GM23248 (cell line): ENCODE measurements at regions not wholly inside any gene's neighbourhood (a gene's known extent, or its start where the extent isn't known, plus 50 kb on each side); places are given as distances from the start of the nearest gene placed in this dataset.

ENCODE experiments used
- DNase-seq: peaks from one replicate; pipeline ENCODE4 v3.0.0-alpha.2; 2015
- H2AFZ ChIP-seq: fragments of 200-600 bp; sonication (generic); 2 replicates; pipeline ENCODE4 v1.6.1; 2016; ENCODE audit warnings: antibody characterized with exemption
- H3F3A ChIP-seq: fragments of 200-600 bp; sonication (generic); 2 replicates; pipeline ENCODE4 v1.6.1; 2016; ENCODE audit warnings: mild to moderate bottlenecking, antibody characterized with exemption, mixed run types; ENCODE audit not compliant: insufficient read depth
- H3K27ac ChIP-seq: fragments of 200-600 bp; sonication (generic); 2 replicates; pipeline ENCODE4 v1.5.1; 2016; ENCODE audit warnings: mild to moderate bottlenecking
- H3K27me3 ChIP-seq: fragments of 200-600 bp; sonication (generic); replicated peaks from 2 replicates; pipeline ENCODE4 v1.6.1; 2016; ENCODE audit warnings: mild to moderate bottlenecking; ENCODE audit not compliant: insufficient read depth
- H3K36me3 ChIP-seq: fragments of 200-600 bp; sonication (generic); 2 replicates; pipeline ENCODE4 v1.6.1; 2016; ENCODE audit warnings: low read depth, mild to moderate bottlenecking
- H3K4me1 ChIP-seq: fragments of 200-600 bp; sonication (generic); 2 replicates; pipeline ENCODE4 v1.6.1; 2016; ENCODE audit warnings: mild to moderate bottlenecking; ENCODE audit not compliant: insufficient read depth
- H3K4me2 ChIP-seq: fragments of 200-600 bp; sonication (generic); one replicate; pipeline ENCODE4 v1.6.1; 2016; ENCODE audit warnings: mild to moderate bottlenecking; ENCODE audit not compliant: unreplicated experiment
- H3K4me3 ChIP-seq: fragments of 200-600 bp; sonication (generic); 2 replicates; pipeline ENCODE4 v1.5.1; 2016; ENCODE audit warnings: mild to moderate bottlenecking
- H3K79me2 ChIP-seq: fragments of 200-600 bp; sonication (generic); 2 replicates; pipeline ENCODE4 v1.6.1; 2016; ENCODE audit warnings: mild to moderate bottlenecking; ENCODE audit not compliant: insufficient read depth
- H3K9ac ChIP-seq: fragments of 200-600 bp; sonication (generic); 2 replicates; pipeline ENCODE4 v1.6.1; 2016; ENCODE audit warnings: mild to moderate bottlenecking
- H3K9me2 ChIP-seq: fragments of 200-600 bp; sonication (generic); 2 replicates; pipeline ENCODE4 v1.6.1; 2016; ENCODE audit warnings: mixed run types, mild to moderate bottlenecking, moderate library complexity; ENCODE audit not compliant: insufficient read depth
- H3K9me3 ChIP-seq: fragments of 200-600 bp; sonication (generic); one replicate; pipeline ENCODE4 v1.6.1; 2017; ENCODE audit warnings: low read depth
- H4K20me1 ChIP-seq: fragments of 200-600 bp; sonication (generic); 2 replicates; pipeline ENCODE4 v1.6.0; 2016; ENCODE audit not compliant: insufficient read depth
- EZH2 ChIP-seq: fragments of 200-600 bp; sonication (generic); IDR thresholded peaks from 2 replicates; pipeline ENCODE4 v1.6.1; 2018; ENCODE audit warnings: antibody characterized with exemption, mild to moderate bottlenecking; ENCODE audit not compliant: insufficient read depth, poor library complexity, severe bottlenecking
- EZH2phosphoT487 ChIP-seq: fragments of 200-600 bp; sonication (generic); IDR thresholded peaks from 2 replicates; pipeline ENCODE4 v1.6.1; 2018; ENCODE audit warnings: antibody characterized with exemption, moderate library complexity, mild to moderate bottlenecking, low read depth; ENCODE audit not compliant: insufficient read depth
- WGBS, 2 experiments: methylation state at CpG; one replicate each; pipeline ENCODE4 v1.1.6; 2015 to 2017; ENCODE audit warnings: low lambda C conversion rate in 2 of 2, low coverage in 1 of 2; ENCODE audit errors: missing lambda C conversion rate in 2 of 2; 5-methylcytosine and 5-hydroxymethylcytosine counted together
- in situ Hi-C: fragments of 300-500 bp; cut with MboI; formaldehyde crosslinking; loops from 2 replicates; pipeline ENCODE4 v1.15.0; 2020

DNA sequence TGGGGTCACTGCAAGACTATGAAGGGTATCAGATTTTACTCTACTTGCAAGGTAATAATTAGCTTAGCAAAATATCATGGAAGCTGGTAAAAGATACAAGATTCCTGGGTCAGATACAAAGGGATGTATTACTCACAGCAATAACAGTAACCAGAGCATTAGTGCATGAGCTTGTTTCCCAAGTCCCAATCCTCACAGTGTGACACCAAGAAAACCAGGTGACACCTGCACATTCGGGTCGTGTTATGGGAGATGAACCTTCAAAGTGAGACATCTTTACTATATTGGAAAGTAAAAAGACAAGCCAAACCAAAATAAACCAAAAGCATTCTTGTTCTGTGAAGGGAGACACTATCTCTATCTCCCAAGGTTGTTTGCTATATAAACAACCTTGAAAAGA is 528.7 kb upstream of the TGFBR2 start:
- in situ Hi-C loops = no loop called here
- H2AFZ ChIP-seq = no peak overlapping the region
- H3K9me3 ChIP-seq = no peaks in the 10 kb centered on the region
- H3K4me3 ChIP-seq = no peak overlapping the region
- H3F3A ChIP-seq = no peaks in the 10 kb centered on the region
- TF ChIP-seq EZH2phosphoT487 = no peak
- no peak for TF ChIP-seq EZH2
- no peak for DNase-seq
- H3K79me2 ChIP-seq = no peaks in the 10 kb centered on the region
- no peaks in the 10 kb centered on the region for H3K9me2 ChIP-seq
- 97 to 98% methylated on average over 2 of the region's 2 CpGs for WGBS, 2 experiments
- no peaks in the 10 kb centered on the region for H3K27me3 ChIP-seq
- no peak overlapping the region for H3K27ac ChIP-seq
- no peaks in the 10 kb centered on the region for H4K20me1 ChIP-seq
- H3K9ac ChIP-seq = no peak overlapping the region
- 0 out of 2 replicates have a peak, but pooled peaks cover 3% of the 10 kb centered on the region for H3K4me1 ChIP-seq
- no peak overlapping the region for H3K4me2 ChIP-seq
- no peaks in the 10 kb centered on the region for H3K36me3 ChIP-seq

DNA sequence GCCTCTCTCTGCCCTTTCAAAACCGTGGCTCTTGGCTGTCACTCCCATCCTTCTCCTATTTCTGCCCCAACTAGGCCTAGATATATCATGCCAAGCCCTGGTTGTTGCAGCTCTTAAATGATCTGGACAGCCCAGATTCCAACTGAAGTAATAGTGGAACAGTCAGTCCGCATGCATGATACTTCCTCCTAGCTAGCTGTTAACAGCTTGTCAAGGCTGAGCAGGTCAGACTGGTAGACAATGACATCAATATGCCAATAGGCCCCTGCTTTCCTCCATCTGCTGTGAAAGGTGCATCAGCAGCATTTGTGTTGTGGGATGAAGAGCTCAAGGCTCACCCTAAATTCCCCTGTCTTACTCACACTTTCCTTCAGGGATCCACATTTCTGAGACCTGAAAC is 527.7 kb upstream of the TGFBR2 start:
- 40 to 43% methylated on average over 2 of the region's 2 CpGs for WGBS, 2 experiments

GRCh38 chr3:30081904-30082303 is 524.5 kb upstream of the TGFBR2 start:
- Histone ChIP-seq H3K9me2 (no peaks in the 10 kb centered on the region), H3K27me3 (no peaks in the 10 kb centered on the region), H4K20me1 (no peaks in the 10 kb centered on the region), H3K79me2 (no peaks in the 10 kb centered on the region), H3F3A (no peaks in the 10 kb centered on the region), H2AFZ (no peak overlapping the region), H3K36me3 (no peaks in the 10 kb centered on the region), H3K9me3 (no peaks in the 10 kb centered on the region), H3K4me3 (no peak overlapping the region), H3K4me1 (no peaks in the 10 kb centered on the region), H3K27ac (no peak overlapping the region), H3K9ac (no peak overlapping the region), H3K4me2 (no peak overlapping the region)
- in situ Hi-C loops = no loop called here
- 83 to 90% methylated on average over 3 of the region's 3 CpGs for WGBS, 2 experiments
- DNase-seq = no peak
- TF ChIP-seq EZH2phosphoT487 = no peak
- TF ChIP-seq EZH2 = no peak

More for the DNA sequence above, 527.7 kb upstream of the TGFBR2 start:
- Histone ChIP-seq H3K9ac (no peak overlapping the region), H3K4me1 (no peaks in the 10 kb centered on the region), H3K27ac (no peak overlapping the region), H3K9me2 (no peaks in the 10 kb centered on the region), H4K20me1 (no peaks in the 10 kb centered on the region), H3K79me2 (no peaks in the 10 kb centered on the region), H2AFZ (no peak overlapping the region), H3K36me3 (no peaks in the 10 kb centered on the region), H3F3A (no peaks in the 10 kb centered on the region), H3K9me3 (no peaks in the 10 kb centered on the region), H3K27me3 (no peaks in the 10 kb centered on the region), H3K4me3 (no peak overlapping the region), H3K4me2 (no peak overlapping the region)
- in situ Hi-C loops = no loop called here
- DNase-seq = no peak
- TF ChIP-seq EZH2phosphoT487 = no peak
- TF ChIP-seq EZH2 = no peak

DNA sequence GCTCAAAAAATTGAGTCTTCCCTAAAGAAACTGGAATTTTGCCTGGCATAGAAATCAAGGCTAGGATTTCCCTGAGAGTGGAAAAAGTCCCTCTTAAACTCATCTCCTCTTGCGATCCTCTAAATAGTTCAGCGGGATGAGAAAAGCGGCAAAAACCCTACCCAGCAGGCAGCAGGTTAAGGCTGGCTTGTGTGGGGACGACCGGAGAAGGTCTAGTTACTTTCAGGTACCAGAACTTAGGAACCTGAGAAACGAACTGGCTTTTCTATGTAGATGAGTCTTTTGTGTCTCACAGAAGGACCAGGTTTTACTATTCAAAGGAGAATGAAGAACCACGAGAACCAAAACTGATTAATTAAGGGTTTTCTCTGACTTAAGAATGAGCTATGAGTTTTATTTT is 523.7 kb upstream of the TGFBR2 start:
- Histone ChIP-seq H3K4me2 (no peak overlapping the region), H2AFZ (no peak overlapping the region), H3K79me2 (no peaks in the 10 kb centered on the region), H4K20me1 (no peaks in the 10 kb centered on the region), H3K9me2 (no peaks in the 10 kb centered on the region), H3K9me3 (no peaks in the 10 kb centered on the region), H3K36me3 (no peaks in the 10 kb centered on the region), H3K4me3 (no peak overlapping the region), H3K27me3 (no peaks in the 10 kb centered on the region), H3K27ac (no peak overlapping the region), H3F3A (no peaks in the 10 kb centered on the region), H3K9ac (no peak overlapping the region), H3K4me1 (no peaks in the 10 kb centered on the region)
- TF ChIP-seq EZH2phosphoT487 (no peak), EZH2 (no peak)
- DNase-seq = no peak
- in situ Hi-C loops = no loop called here
- WGBS, 2 experiments = 71 to 78% methylated on average over 7 of the region's 7 CpGs

DNA sequence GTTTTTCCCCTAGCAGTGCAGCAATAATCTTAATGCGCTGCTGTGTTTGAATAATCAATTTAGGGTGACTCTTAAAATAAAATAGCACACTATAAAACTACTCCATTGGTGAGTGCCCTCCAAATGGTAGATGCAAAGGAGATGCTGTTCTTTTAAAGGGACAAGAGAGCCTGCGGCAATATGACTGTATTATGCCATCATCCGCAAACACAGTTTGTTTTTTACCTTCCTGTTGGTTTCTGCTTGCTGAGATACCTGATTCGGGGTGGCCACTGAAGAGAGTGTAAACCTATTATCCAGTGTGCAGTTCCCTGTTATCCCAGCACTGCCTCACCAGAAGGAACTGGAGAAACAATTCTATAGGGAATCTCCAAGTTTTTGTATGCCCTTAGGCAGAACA is 523.1 kb upstream of the TGFBR2 start:
- no peaks in the 10 kb centered on the region for H3F3A ChIP-seq
- 85 to 91% methylated on average over 4 of the region's 4 CpGs for WGBS, 2 experiments
- in situ Hi-C loops = no loop called here
- no peak overlapping the region for H3K4me3 ChIP-seq
- no peaks in the 10 kb centered on the region for H3K27me3 ChIP-seq
- H3K9me2 ChIP-seq = no peaks in the 10 kb centered on the region
- H3K36me3 ChIP-seq = no peaks in the 10 kb centered on the region
- H3K9me3 ChIP-seq = no peaks in the 10 kb centered on the region
- no peak overlapping the region for H3K9ac ChIP-seq
- H4K20me1 ChIP-seq = no peaks in the 10 kb centered on the region
- H3K4me2 ChIP-seq = no peak overlapping the region
- DNase-seq = no peak
- TF ChIP-seq EZH2phosphoT487 (no peak), EZH2 (no peak)
- H3K79me2 ChIP-seq = no peaks in the 10 kb centered on the region
- no peaks in the 10 kb centered on the region for H3K4me1 ChIP-seq
- H2AFZ ChIP-seq = no peak overlapping the region
- H3K27ac ChIP-seq = no peak overlapping the region
